Dendritic cell treated with granulocyte-macrophage colony-stimulating factor and Interleukin-4, amounts not matched to agents 40 ng/mL and 50 ng/mL, for 4 days (primary cell): ENCODE measurements at regions not wholly inside any gene's neighbourhood (a gene's known extent, or its start where the extent isn't known, plus 50 kb on each side); places are given as distances from the start of the nearest gene placed in this dataset.

Experiments used
- H3K27ac Mint-ChIP-seq: one replicate; pipeline ENCODE4 v1.8.0; 2022; ENCODE audit warnings: mild to moderate bottlenecking, mixed read lengths
- H3K27me3 Mint-ChIP-seq: one replicate; pipeline ENCODE4 v1.8.0; 2022; ENCODE audit warnings: mild to moderate bottlenecking, mixed read lengths
- H3K36me3 Mint-ChIP-seq: one replicate; pipeline ENCODE4 v1.8.0; 2022; ENCODE audit warnings: low read depth, mixed read lengths
- H3K4me1 Mint-ChIP-seq: one replicate; pipeline ENCODE4 v1.8.0; 2022; ENCODE audit warnings: low read depth, mixed read lengths
- H3K4me3 Mint-ChIP-seq: one replicate; pipeline ENCODE4 v1.8.0; 2022; ENCODE audit warnings: mild to moderate bottlenecking, moderate library complexity, mixed read lengths
- H3K9me3 Mint-ChIP-seq: one replicate; pipeline ENCODE4 v1.8.0; 2022; ENCODE audit warnings: mixed read lengths
- intact Hi-C: fragments of 100-400 bp; cut with micrococcal nuclease; formaldehyde crosslinking; loops from one replicate; pipeline ENCODE4 v1.15.0; 2022

GRCh38 chr22:47591016-47591415 lies 828.6 kb downstream of the TBC1D22A start:
- no peaks in the 10 kb centered on the region for H3K36me3 Mint-ChIP-seq
- H3K27ac Mint-ChIP-seq: no peak overlapping the region
- H3K9me3 Mint-ChIP-seq: no peaks in the 10 kb centered on the region
- no peak overlapping the region for H3K4me3 Mint-ChIP-seq
- no peaks in the 10 kb centered on the region for H3K4me1 Mint-ChIP-seq
- intact Hi-C loops: no loop called here
- H3K27me3 Mint-ChIP-seq: no peaks in the 10 kb centered on the region

- H3K36me3 Mint-ChIP-seq: no peaks in the 10 kb centered on the region
- no peak overlapping the region for H3K27ac Mint-ChIP-seq
- no peaks in the 10 kb centered on the region for H3K27me3 Mint-ChIP-seq
- peaks cover 9% of the 10 kb centered on the region for H3K9me3 Mint-ChIP-seq
- intact Hi-C loops: no loop called here
- H3K4me3 Mint-ChIP-seq: no peak overlapping the region
- no peaks in the 10 kb centered on the region for H3K4me1 Mint-ChIP-seq
Observed at GRCh38 chr22:47589271-47590250, 827.1 kb downstream of the TBC1D22A start.

GRCh38 chr22:47588578-47588960 lies 826.1 kb downstream of the TBC1D22A start:
- no peak overlapping the region for H3K4me3 Mint-ChIP-seq
- intact Hi-C loops: no loop called here
- H3K27me3 Mint-ChIP-seq: no peaks in the 10 kb centered on the region
- H3K4me1 Mint-ChIP-seq: no peaks in the 10 kb centered on the region
- no peaks in the 10 kb centered on the region for H3K36me3 Mint-ChIP-seq
- no peak overlapping the region for H3K27ac Mint-ChIP-seq
- H3K9me3 Mint-ChIP-seq: peaks cover 9% of the 10 kb centered on the region

- H3K4me1 Mint-ChIP-seq: no peaks in the 10 kb centered on the region
- H3K4me3 Mint-ChIP-seq: no peak overlapping the region
- intact Hi-C loops: no loop called here
- H3K36me3 Mint-ChIP-seq: no peaks in the 10 kb centered on the region
- peaks cover 9% of the 10 kb centered on the region for H3K9me3 Mint-ChIP-seq
- no peak overlapping the region for H3K27ac Mint-ChIP-seq
- no peaks in the 10 kb centered on the region for H3K27me3 Mint-ChIP-seq
Observed at GRCh38 chr22:47587861-47588577, 825.6 kb downstream of the TBC1D22A start.

- intact Hi-C loops: no loop called here
- Mint-ChIP-seq H3K36me3 (no peaks in the 10 kb centered on the region), H3K4me3 (no peak overlapping the region), H3K27ac (no peak overlapping the region), H3K9me3 (peaks cover 9% of the 10 kb centered on the region), H3K27me3 (no peaks in the 10 kb centered on the region), H3K4me1 (no peaks in the 10 kb centered on the region)
Observed at GRCh38 chr22:47587361-47587760, 824.9 kb downstream of the TBC1D22A start.

- Mint-ChIP-seq H3K4me3 (no peak overlapping the region), H3K4me1 (no peaks in the 10 kb centered on the region), H3K27me3 (no peaks in the 10 kb centered on the region), H3K9me3 (peaks cover 9% of the 10 kb centered on the region), H3K36me3 (no peaks in the 10 kb centered on the region), H3K27ac (no peak overlapping the region)
- intact Hi-C loops: no loop called here
Observed at GRCh38 chr22:47586946-47587345, 824.5 kb downstream of the TBC1D22A start.

GRCh38 chr22:47586038-47586437 lies 823.6 kb downstream of the TBC1D22A start:
- no peaks in the 10 kb centered on the region for H3K36me3 Mint-ChIP-seq
- intact Hi-C loops: no loop called here
- H3K27me3 Mint-ChIP-seq: no peaks in the 10 kb centered on the region
- no peak overlapping the region for H3K4me3 Mint-ChIP-seq
- H3K4me1 Mint-ChIP-seq: no peaks in the 10 kb centered on the region
- no peak overlapping the region for H3K27ac Mint-ChIP-seq
- H3K9me3 Mint-ChIP-seq: peaks cover 9% of the 10 kb centered on the region

- Mint-ChIP-seq H3K9me3 (peaks cover 9% of the 10 kb centered on the region), H3K27me3 (no peaks in the 10 kb centered on the region), H3K27ac (no peak overlapping the region), H3K4me3 (no peak overlapping the region), H3K4me1 (no peaks in the 10 kb centered on the region), H3K36me3 (no peaks in the 10 kb centered on the region)
- intact Hi-C loops: no loop called here
Observed at GRCh38 chr22:47583959-47584562, 821.6 kb downstream of the TBC1D22A start.

GRCh38 chr22:47582067-47582466 lies 819.6 kb downstream of the TBC1D22A start:
- H3K4me1 Mint-ChIP-seq: no peaks in the 10 kb centered on the region
- intact Hi-C loops: no loop called here
- H3K27me3 Mint-ChIP-seq: no peaks in the 10 kb centered on the region
- peaks cover 9% of the 10 kb centered on the region for H3K9me3 Mint-ChIP-seq
- H3K36me3 Mint-ChIP-seq: no peaks in the 10 kb centered on the region
- H3K4me3 Mint-ChIP-seq: no peak overlapping the region
- H3K27ac Mint-ChIP-seq: no peak overlapping the region

GRCh38 chr22:47580121-47580520 lies 817.7 kb downstream of the TBC1D22A start:
- Mint-ChIP-seq H3K27me3 (no peaks in the 10 kb centered on the region), H3K27ac (no peak overlapping the region), H3K36me3 (no peaks in the 10 kb centered on the region), H3K4me3 (no peak overlapping the region), H3K9me3 (peaks cover 5% of the 10 kb centered on the region), H3K4me1 (no peaks in the 10 kb centered on the region)
- intact Hi-C loops: no loop called here

GRCh38 chr22:47576908-47577307 lies 814.5 kb downstream of the TBC1D22A start:
- Mint-ChIP-seq H3K27me3 (no peaks in the 10 kb centered on the region), H3K4me1 (no peaks in the 10 kb centered on the region), H3K9me3 (no peaks in the 10 kb centered on the region), H3K27ac (no peak overlapping the region), H3K4me3 (no peak overlapping the region), H3K36me3 (no peaks in the 10 kb centered on the region)
- intact Hi-C loops: no loop called here

- no peaks in the 10 kb centered on the region for H3K4me1 Mint-ChIP-seq
- H3K27ac Mint-ChIP-seq: no peak overlapping the region
- no peaks in the 10 kb centered on the region for H3K36me3 Mint-ChIP-seq
- H3K4me3 Mint-ChIP-seq: no peak overlapping the region
- H3K9me3 Mint-ChIP-seq: no peaks in the 10 kb centered on the region
- intact Hi-C loops: no loop called here
- no peaks in the 10 kb centered on the region for H3K27me3 Mint-ChIP-seq
Observed at GRCh38 chr22:47575291-47575690, 812.8 kb downstream of the TBC1D22A start.

- Mint-ChIP-seq H3K4me3 (no peak overlapping the region), H3K9me3 (no peaks in the 10 kb centered on the region), H3K27ac (no peak overlapping the region), H3K4me1 (no peaks in the 10 kb centered on the region), H3K27me3 (no peaks in the 10 kb centered on the region), H3K36me3 (no peaks in the 10 kb centered on the region)
- intact Hi-C loops: no loop called here
Observed at GRCh38 chr22:47574556-47574955, 812.1 kb downstream of the TBC1D22A start.

- Mint-ChIP-seq H3K4me3 (no peak overlapping the region), H3K27me3 (no peaks in the 10 kb centered on the region), H3K9me3 (no peaks in the 10 kb centered on the region), H3K4me1 (no peaks in the 10 kb centered on the region), H3K36me3 (no peaks in the 10 kb centered on the region), H3K27ac (no peak overlapping the region)
- intact Hi-C loops: no loop called here
Observed at GRCh38 chr22:47573141-47573540, 810.7 kb downstream of the TBC1D22A start.
